A549 (cell line): ENCODE measurements at regions not wholly inside any gene's neighbourhood (a gene's known extent, or its start where the extent isn't known, plus 50 kb on each side); places are given as distances from the start of the nearest gene placed in this dataset.
"Not testable (repeated sequence)": the region's sequence is repeated elsewhere in the genome, so short reads cannot be mapped to it uniquely, and the experiment has no call there.

Experiments used
- KDM1A ChIP-seq: fragments of 200-600 bp; sonication (generic); IDR thresholded peaks from 2 replicates; pipeline ENCODE4 v1.6.1; 2016; ENCODE audit warnings: low read depth, mild to moderate bottlenecking
- POLR2A ChIP-seq: IDR thresholded peaks from 2 replicates; pipeline ENCODE4 v1.6.1; 2012; ENCODE audit warnings: mild to moderate bottlenecking, low read length
- SMC3 ChIP-seq: fragments of >200 bp; sonication (Bioruptor Twin); formaldehyde crosslinking; IDR thresholded peaks from 3 replicates; pipeline ENCODE4 v1.6.1; 2018; ENCODE audit warnings: inconsistent platforms
- USF2 ChIP-seq: fragments of 450-650 bp; IDR thresholded peaks from 2 replicates; pipeline ENCODE4 v1.6.1; 2014; ENCODE audit warnings: antibody characterized with exemption
- TF ChIP-seq, protein P1 (sequence below): fragments of >200 bp; sonication (Bioruptor Twin); formaldehyde crosslinking; IDR thresholded peaks from 3 replicates; pipeline ENCODE4 v1.5.1; 2016

GRCh38 chr4:19197838-19198237 is 1053.9 kb upstream of the SLIT2 start:
- TF ChIP-seq, protein P1, sequence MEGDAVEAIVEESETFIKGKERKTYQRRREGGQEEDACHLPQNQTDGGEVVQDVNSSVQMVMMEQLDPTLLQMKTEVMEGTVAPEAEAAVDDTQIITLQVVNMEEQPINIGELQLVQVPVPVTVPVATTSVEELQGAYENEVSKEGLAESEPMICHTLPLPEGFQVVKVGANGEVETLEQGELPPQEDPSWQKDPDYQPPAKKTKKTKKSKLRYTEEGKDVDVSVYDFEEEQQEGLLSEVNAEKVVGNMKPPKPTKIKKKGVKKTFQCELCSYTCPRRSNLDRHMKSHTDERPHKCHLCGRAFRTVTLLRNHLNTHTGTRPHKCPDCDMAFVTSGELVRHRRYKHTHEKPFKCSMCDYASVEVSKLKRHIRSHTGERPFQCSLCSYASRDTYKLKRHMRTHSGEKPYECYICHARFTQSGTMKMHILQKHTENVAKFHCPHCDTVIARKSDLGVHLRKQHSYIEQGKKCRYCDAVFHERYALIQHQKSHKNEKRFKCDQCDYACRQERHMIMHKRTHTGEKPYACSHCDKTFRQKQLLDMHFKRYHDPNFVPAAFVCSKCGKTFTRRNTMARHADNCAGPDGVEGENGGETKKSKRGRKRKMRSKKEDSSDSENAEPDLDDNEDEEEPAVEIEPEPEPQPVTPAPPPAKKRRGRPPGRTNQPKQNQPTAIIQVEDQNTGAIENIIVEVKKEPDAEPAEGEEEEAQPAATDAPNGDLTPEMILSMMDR, result not testable (repeated sequence)
- TF ChIP-seq SMC3, POLR2A, USF2, KDM1A: not testable (repeated sequence)
